GM23338 (cell line): ENCODE measurements at regions not wholly inside any gene's neighbourhood (a gene's known extent, or its start where the extent isn't known, plus 50 kb on each side); places are given as distances from the start of the nearest gene placed in this dataset.

Source experiments
- ATAC-seq: fragments of 200-7000 bp; cut with Tn5 transposase; 3 replicates; pipeline ENCODE4 v1.9.1; 2020
- DNase-seq: peaks from one replicate; pipeline ENCODE4 v3.0.0-alpha.2; 2015; ENCODE audit warnings: low spot score
- H2AFZ ChIP-seq: fragments of 200-600 bp; sonication (generic); 2 replicates; pipeline ENCODE4 v1.8.0; 2016; ENCODE audit warnings: antibody characterized with exemption, mild to moderate bottlenecking, moderate library complexity
- H3F3A ChIP-seq: fragments of 200-600 bp; sonication (generic); replicated peaks from 2 replicates; pipeline ENCODE4 v1.8.0; 2017; ENCODE audit warnings: antibody characterized with exemption, mixed run types, low read depth
- H3K27ac ChIP-seq: fragments of 200-600 bp; sonication (generic); 2 replicates; pipeline ENCODE4 v1.6.1; 2016; ENCODE audit warnings: low read depth
- H3K27me3 ChIP-seq: fragments of 200-600 bp; sonication (generic); 2 replicates; pipeline ENCODE4 v1.8.0; 2016; ENCODE audit warnings: mild to moderate bottlenecking, mixed run types, moderate library complexity; ENCODE audit not compliant: insufficient read depth
- H3K36me3 ChIP-seq: fragments of 200-600 bp; sonication (generic); 2 replicates; pipeline ENCODE4 v1.8.0; 2016; ENCODE audit warnings: mild to moderate bottlenecking; ENCODE audit not compliant: insufficient read depth
- H3K4me1 ChIP-seq: fragments of 200-600 bp; sonication (generic); 2 replicates; pipeline ENCODE4 v1.8.0; 2016; ENCODE audit warnings: mild to moderate bottlenecking, moderate library complexity; ENCODE audit not compliant: insufficient read depth
- H3K4me2 ChIP-seq: fragments of 200-600 bp; sonication (generic); 2 replicates; pipeline ENCODE4 v1.7.1; 2017; ENCODE audit warnings: mixed run types
- H3K4me3 ChIP-seq: fragments of 200-600 bp; sonication (generic); 2 replicates; pipeline ENCODE4 v1.6.1; 2016; ENCODE audit warnings: mixed run types
- H3K79me2 ChIP-seq: fragments of 200-600 bp; sonication (generic); replicated peaks from 2 replicates; pipeline ENCODE4 v1.8.0; 2017; ENCODE audit warnings: mild to moderate bottlenecking; ENCODE audit not compliant: insufficient read depth
- H3K9me2 ChIP-seq: fragments of 200-600 bp; sonication (generic); 2 replicates; pipeline ENCODE4 v1.8.0; 2017; ENCODE audit not compliant: insufficient read depth
- H4K20me1 ChIP-seq: fragments of 200-600 bp; sonication (generic); replicated peaks from 2 replicates; pipeline ENCODE4 v1.8.0; 2017; ENCODE audit warnings: mild to moderate bottlenecking; ENCODE audit not compliant: insufficient read depth
- H3K27ac Mint-ChIP-seq: 2 replicates; pipeline ENCODE4 v1.8.0; 2020; ENCODE audit warnings: inconsistent platforms, mild to moderate bottlenecking, moderate library complexity, mixed read lengths
- H3K27me3 Mint-ChIP-seq: 3 replicates; pipeline ENCODE4 v1.8.0; 2022; ENCODE audit warnings: low read depth, mild to moderate bottlenecking, moderate library complexity, mixed read lengths, inconsistent platforms; ENCODE audit not compliant: insufficient read depth, poor library complexity
- H3K36me3 Mint-ChIP-seq: 3 replicates; pipeline ENCODE4 v1.8.0; 2021; ENCODE audit warnings: low read depth, mild to moderate bottlenecking, inconsistent platforms, moderate library complexity, mixed read lengths
- H3K4me1 Mint-ChIP-seq: 3 replicates; pipeline ENCODE4 v1.8.0; 2020; ENCODE audit warnings: mild to moderate bottlenecking, inconsistent platforms, mixed read lengths
- H3K4me3 Mint-ChIP-seq: 3 replicates; pipeline ENCODE4 v1.8.0; 2021; ENCODE audit warnings: moderate library complexity, mild to moderate bottlenecking, inconsistent platforms, mixed read lengths
- H3K9me3 Mint-ChIP-seq: 3 replicates; pipeline ENCODE4 v1.8.0; 2020; ENCODE audit warnings: moderate library complexity, mild to moderate bottlenecking, inconsistent platforms, mixed read lengths
- CREB1 ChIP-seq: fragments of 250-450 bp; sonication (Bioruptor Pico); IDR thresholded peaks from 2 replicates; pipeline ENCODE4 v1.5.0; 2020; ENCODE audit warnings: low read depth, mild to moderate bottlenecking, moderate library complexity
- EZH2 ChIP-seq: fragments of 200-600 bp; sonication (generic); IDR thresholded peaks from one replicate; pipeline ENCODE4 v1.8.0; 2017; ENCODE audit warnings: antibody characterized with exemption, mild to moderate bottlenecking, low read depth; ENCODE audit not compliant: unreplicated experiment
- EZH2phosphoT487 ChIP-seq: fragments of 200-600 bp; sonication (generic); IDR thresholded peaks from one replicate; pipeline ENCODE4 v1.8.1; 2018; ENCODE audit warnings: antibody characterized with exemption; ENCODE audit not compliant: unreplicated experiment
- JUNB ChIP-seq: IDR thresholded peaks from one replicate; pipeline ENCODE4 v1.6.1; 2016; ENCODE audit warnings: antibody characterized with exemption; ENCODE audit not compliant: unreplicated experiment
- NANOG ChIP-seq: IDR thresholded peaks from 2 replicates; pipeline ENCODE4 v1.6.1; 2016; ENCODE audit warnings: antibody characterized with exemption, borderline replicate concordance
- POLR2AphosphoS5 ChIP-seq: IDR thresholded peaks from 2 replicates; pipeline ENCODE4 v1.6.1; 2016; ENCODE audit warnings: antibody characterized with exemption, low read depth
- STAT1 ChIP-seq: IDR thresholded peaks from one replicate; pipeline ENCODE4 v1.6.1; 2016; ENCODE audit warnings: antibody characterized with exemption; ENCODE audit not compliant: unreplicated experiment
- ZNF114 ChIP-seq: fragments of 250-450 bp; sonication (Bioruptor Pico); IDR thresholded peaks from 2 replicates; pipeline ENCODE4 v1.5.0; 2020; ENCODE audit warnings: mild to moderate bottlenecking, moderate library complexity
- ZNF331 ChIP-seq: fragments of 250-450 bp; sonication (Bioruptor Pico); IDR thresholded peaks from 2 replicates; pipeline ENCODE4 v1.5.0; 2020; ENCODE audit warnings: low read depth, mild to moderate bottlenecking, moderate library complexity
- TF ChIP-seq, protein P1 (sequence below): IDR thresholded peaks from one replicate; pipeline ENCODE4 v1.6.1; 2018; ENCODE audit warnings: antibody characterized with exemption; ENCODE audit not compliant: unreplicated experiment
- TF ChIP-seq, protein P2 (sequence below), 2 experiments: fragments of 200-600 bp in 1 of 2; sonication (generic) in 1 of 2; conservative IDR thresholded peaks; 2 replicates each; pipeline versions ENCODE4 v1.5.1 to v1.6.1; 2016 to 2017; ENCODE audit warnings: antibody characterized with exemption in 2 of 2, low read depth in 2 of 2, mild to moderate bottlenecking in 2 of 2, moderate library complexity in 1 of 2
- TF ChIP-seq, protein P3 (sequence below): IDR thresholded peaks from 2 replicates; pipeline ENCODE4 v1.6.1; 2016; ENCODE audit warnings: antibody characterized with exemption

DNA sequence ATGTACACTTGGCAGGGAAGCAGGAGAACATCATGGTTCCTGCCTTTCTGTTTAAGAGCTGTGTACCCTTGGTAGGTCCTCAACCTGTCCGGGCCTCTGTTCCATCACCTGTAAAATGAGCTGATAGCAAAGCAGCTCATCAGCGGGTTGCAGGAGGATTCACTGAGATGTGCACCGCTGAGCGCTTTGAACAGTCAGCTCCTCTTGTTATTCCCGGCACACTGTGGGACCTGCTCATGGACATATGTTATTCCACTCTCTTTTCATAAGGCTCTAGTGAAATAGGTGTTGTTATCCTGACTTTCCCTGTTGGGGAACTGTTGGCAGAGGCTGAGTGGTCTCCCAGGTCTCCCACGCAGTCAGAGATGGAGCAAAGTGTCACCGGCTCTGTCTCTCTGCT is 497.5 kb upstream of the ZMIZ1 start (continued):
- TF ChIP-seq, protein P1, sequence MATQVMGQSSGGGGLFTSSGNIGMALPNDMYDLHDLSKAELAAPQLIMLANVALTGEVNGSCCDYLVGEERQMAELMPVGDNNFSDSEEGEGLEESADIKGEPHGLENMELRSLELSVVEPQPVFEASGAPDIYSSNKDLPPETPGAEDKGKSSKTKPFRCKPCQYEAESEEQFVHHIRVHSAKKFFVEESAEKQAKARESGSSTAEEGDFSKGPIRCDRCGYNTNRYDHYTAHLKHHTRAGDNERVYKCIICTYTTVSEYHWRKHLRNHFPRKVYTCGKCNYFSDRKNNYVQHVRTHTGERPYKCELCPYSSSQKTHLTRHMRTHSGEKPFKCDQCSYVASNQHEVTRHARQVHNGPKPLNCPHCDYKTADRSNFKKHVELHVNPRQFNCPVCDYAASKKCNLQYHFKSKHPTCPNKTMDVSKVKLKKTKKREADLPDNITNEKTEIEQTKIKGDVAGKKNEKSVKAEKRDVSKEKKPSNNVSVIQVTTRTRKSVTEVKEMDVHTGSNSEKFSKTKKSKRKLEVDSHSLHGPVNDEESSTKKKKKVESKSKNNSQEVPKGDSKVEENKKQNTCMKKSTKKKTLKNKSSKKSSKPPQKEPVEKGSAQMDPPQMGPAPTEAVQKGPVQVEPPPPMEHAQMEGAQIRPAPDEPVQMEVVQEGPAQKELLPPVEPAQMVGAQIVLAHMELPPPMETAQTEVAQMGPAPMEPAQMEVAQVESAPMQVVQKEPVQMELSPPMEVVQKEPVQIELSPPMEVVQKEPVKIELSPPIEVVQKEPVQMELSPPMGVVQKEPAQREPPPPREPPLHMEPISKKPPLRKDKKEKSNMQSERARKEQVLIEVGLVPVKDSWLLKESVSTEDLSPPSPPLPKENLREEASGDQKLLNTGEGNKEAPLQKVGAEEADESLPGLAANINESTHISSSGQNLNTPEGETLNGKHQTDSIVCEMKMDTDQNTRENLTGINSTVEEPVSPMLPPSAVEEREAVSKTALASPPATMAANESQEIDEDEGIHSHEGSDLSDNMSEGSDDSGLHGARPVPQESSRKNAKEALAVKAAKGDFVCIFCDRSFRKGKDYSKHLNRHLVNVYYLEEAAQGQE: no peak
- no peak for TF ChIP-seq EZH2
- TF ChIP-seq EZH2phosphoT487: no peak
- TF ChIP-seq, protein P2, sequence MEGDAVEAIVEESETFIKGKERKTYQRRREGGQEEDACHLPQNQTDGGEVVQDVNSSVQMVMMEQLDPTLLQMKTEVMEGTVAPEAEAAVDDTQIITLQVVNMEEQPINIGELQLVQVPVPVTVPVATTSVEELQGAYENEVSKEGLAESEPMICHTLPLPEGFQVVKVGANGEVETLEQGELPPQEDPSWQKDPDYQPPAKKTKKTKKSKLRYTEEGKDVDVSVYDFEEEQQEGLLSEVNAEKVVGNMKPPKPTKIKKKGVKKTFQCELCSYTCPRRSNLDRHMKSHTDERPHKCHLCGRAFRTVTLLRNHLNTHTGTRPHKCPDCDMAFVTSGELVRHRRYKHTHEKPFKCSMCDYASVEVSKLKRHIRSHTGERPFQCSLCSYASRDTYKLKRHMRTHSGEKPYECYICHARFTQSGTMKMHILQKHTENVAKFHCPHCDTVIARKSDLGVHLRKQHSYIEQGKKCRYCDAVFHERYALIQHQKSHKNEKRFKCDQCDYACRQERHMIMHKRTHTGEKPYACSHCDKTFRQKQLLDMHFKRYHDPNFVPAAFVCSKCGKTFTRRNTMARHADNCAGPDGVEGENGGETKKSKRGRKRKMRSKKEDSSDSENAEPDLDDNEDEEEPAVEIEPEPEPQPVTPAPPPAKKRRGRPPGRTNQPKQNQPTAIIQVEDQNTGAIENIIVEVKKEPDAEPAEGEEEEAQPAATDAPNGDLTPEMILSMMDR (conservative IDR thresholded peaks at IDR 0.05; ENCODE audit: low read depth in 2 of 2): no peak
- TF ChIP-seq NANOG: no peak
- TF ChIP-seq STAT1: no peak
- TF ChIP-seq POLR2AphosphoS5: no peak
- no peak for TF ChIP-seq CREB1 (CRISPR knock-in tag)
- TF ChIP-seq ZNF114: no peak
- no peak for TF ChIP-seq ZNF331 (CRISPR knock-in tag)

DNA sequence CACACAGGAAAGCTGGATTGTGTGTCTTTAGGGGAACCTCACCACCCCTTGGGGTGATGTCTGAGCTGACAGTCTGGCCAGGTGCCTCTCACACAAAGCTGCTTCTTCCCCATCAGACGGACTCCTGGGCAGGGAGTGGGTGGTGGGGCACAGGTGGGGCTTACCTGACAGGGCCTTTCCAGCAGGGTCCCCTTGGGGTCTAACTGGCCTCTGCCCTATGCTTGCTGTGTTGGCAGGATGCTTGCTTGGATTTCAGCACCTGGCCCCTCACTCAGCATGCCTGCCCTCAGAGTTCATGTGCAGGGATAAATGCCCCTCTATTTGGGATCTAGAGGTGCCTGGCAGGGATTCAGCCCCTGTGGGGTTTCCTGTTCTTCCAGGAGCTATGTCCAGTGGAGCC is 496.9 kb upstream of the ZMIZ1 start:
- H3K4me3 ChIP-seq: no peak overlapping the region
- H3K4me2 ChIP-seq: no peak overlapping the region
- H3K36me3 Mint-ChIP-seq: no peaks in the 10 kb centered on the region; the same call in 2 of the 3 replicates
- peaks cover 5% of the 10 kb centered on the region; the same call in 1 of the 3 replicates for H3K4me1 Mint-ChIP-seq
- no peaks in the 10 kb centered on the region for H3K4me1 ChIP-seq
- H3K27me3 ChIP-seq: no peaks in the 10 kb centered on the region
- no peaks in the 10 kb centered on the region for H3K79me2 ChIP-seq
- H2AFZ ChIP-seq: no peak overlapping the region
- H3K27me3 Mint-ChIP-seq: peaks cover 21% of the 10 kb centered on the region
- H3K4me3 Mint-ChIP-seq: no peak overlapping the region
- no peak overlapping the region for H3K27ac ChIP-seq
- no peak overlapping the region for H3K27ac Mint-ChIP-seq
- no peaks in the 10 kb centered on the region for H3F3A ChIP-seq
- H4K20me1 ChIP-seq: no peaks in the 10 kb centered on the region
- ATAC-seq (no peak), DNase-seq (no peak)
- H3K9me3 Mint-ChIP-seq: no peaks in the 10 kb centered on the region
- H3K9me2 ChIP-seq: no peaks in the 10 kb centered on the region
- no peaks in the 10 kb centered on the region for H3K36me3 ChIP-seq
- TF ChIP-seq JUNB (no peak), ZNF331 (CRISPR knock-in tag) (no peak), EZH2phosphoT487 (no peak), EZH2 (no peak), POLR2AphosphoS5 (no peak), CREB1 (CRISPR knock-in tag) (no peak), ZNF114 (no peak), STAT1 (no peak)
- TF ChIP-seq, protein P1: no peak
- TF ChIP-seq, protein P2 (conservative IDR thresholded peaks at IDR 0.05; ENCODE audit: low read depth in 2 of 2): no peak
- TF ChIP-seq, protein P3, sequence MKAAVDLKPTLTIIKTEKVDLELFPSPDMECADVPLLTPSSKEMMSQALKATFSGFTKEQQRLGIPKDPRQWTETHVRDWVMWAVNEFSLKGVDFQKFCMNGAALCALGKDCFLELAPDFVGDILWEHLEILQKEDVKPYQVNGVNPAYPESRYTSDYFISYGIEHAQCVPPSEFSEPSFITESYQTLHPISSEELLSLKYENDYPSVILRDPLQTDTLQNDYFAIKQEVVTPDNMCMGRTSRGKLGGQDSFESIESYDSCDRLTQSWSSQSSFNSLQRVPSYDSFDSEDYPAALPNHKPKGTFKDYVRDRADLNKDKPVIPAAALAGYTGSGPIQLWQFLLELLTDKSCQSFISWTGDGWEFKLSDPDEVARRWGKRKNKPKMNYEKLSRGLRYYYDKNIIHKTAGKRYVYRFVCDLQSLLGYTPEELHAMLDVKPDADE: no peak
